ENCODE measurements at regions not wholly inside any gene's neighbourhood (a gene's known extent, or its start where the extent isn't known, plus 50 kb on each side); places are given as distances from the start of the nearest gene placed in this dataset.
A peak's percentile ranks its signal among the peaks of the same experiment; 100 is the strongest.

GRCh38 chr2:156088587-156088986 lies 243.9 kb downstream of the NR4A2 start:
- H3K27ac Mint-ChIP-seq, result peak overlapping the region; percentile 11

GRCh38 chr2:156087875-156088274 lies 244.6 kb downstream of the NR4A2 start:
- H3K27ac Mint-ChIP-seq, result peak overlapping the region; percentile 23
- peaks cover 11% of the 10 kb centered on the region for H3K4me1 Mint-ChIP-seq
- no peak for DNase-seq (ENCODE audit: low spot score in 2 of 2, unreplicated experiment in 2 of 2)
- TF ChIP-seq, protein P1, sequence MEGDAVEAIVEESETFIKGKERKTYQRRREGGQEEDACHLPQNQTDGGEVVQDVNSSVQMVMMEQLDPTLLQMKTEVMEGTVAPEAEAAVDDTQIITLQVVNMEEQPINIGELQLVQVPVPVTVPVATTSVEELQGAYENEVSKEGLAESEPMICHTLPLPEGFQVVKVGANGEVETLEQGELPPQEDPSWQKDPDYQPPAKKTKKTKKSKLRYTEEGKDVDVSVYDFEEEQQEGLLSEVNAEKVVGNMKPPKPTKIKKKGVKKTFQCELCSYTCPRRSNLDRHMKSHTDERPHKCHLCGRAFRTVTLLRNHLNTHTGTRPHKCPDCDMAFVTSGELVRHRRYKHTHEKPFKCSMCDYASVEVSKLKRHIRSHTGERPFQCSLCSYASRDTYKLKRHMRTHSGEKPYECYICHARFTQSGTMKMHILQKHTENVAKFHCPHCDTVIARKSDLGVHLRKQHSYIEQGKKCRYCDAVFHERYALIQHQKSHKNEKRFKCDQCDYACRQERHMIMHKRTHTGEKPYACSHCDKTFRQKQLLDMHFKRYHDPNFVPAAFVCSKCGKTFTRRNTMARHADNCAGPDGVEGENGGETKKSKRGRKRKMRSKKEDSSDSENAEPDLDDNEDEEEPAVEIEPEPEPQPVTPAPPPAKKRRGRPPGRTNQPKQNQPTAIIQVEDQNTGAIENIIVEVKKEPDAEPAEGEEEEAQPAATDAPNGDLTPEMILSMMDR (IDR thresholded peaks at IDR 0.05; ENCODE audit: unreplicated experiment), result no peak
- peaks cover 15% of the 10 kb centered on the region for H3K9me3 Mint-ChIP-seq
- H3K4me3 Mint-ChIP-seq, result no peak overlapping the region
- peaks cover 13% of the 10 kb centered on the region for H3K36me3 Mint-ChIP-seq
- no peaks in the 10 kb centered on the region for H3K27me3 Mint-ChIP-seq (ENCODE audit: low read depth)

More at GRCh38 chr2:156088587-156088986, 243.9 kb downstream of the NR4A2 start:
- peaks cover 6% of the 10 kb centered on the region for H3K36me3 Mint-ChIP-seq
- peaks cover 8% of the 10 kb centered on the region for H3K9me3 Mint-ChIP-seq
- H3K4me3 Mint-ChIP-seq, result no peak overlapping the region
- peaks cover 11% of the 10 kb centered on the region for H3K4me1 Mint-ChIP-seq
- H3K27me3 Mint-ChIP-seq (ENCODE audit: low read depth), result no peaks in the 10 kb centered on the region
- DNase-seq (ENCODE audit: low spot score in 2 of 2, unreplicated experiment in 2 of 2), result no peak
- TF ChIP-seq, protein P1 (IDR thresholded peaks at IDR 0.05; ENCODE audit: unreplicated experiment), result no peak

DNA sequence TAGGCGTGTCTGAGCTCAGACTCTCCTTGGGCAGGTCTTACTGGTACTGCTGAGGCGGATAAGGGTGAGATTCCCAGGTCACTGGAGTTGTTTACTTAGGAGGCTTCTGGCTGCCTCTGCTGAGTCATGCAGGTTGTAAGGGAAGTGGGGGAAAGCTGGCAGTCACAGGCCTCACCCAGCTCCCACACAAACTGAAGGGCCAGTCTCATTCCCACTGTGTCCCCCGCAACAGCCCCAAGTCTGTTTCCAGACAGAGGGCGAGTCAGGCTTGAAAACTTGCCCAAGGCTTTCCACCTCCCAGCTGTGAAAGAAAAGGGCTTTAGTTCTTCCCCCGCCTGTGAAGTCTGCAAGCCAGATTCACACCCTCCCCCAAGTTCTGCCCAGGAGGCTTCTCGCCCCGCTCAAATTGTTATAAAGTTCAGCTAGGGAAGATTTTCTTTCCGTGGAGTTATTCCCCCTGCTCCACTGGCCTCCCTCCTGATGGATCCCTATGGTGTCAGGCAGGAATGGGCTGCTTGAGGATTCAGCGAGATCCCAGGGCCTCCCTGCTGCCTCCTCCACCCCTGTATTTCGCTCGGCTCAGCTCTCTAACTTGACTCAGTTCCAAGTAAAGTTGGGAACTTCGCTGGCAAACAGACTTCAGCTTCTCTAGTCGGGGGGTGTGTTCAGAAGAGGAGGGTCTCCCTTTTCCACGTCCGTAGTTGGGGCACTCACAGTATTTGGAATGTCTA lies 248.6 kb downstream of the NR4A2 start:
- peaks cover 11% of the 10 kb centered on the region for H3K4me1 Mint-ChIP-seq
- H3K36me3 Mint-ChIP-seq, result peaks cover 17% of the 10 kb centered on the region
- H3K4me3 Mint-ChIP-seq, result no peak overlapping the region
- no peak for DNase-seq (ENCODE audit: low spot score in 2 of 2, unreplicated experiment in 2 of 2)
- no peaks in the 10 kb centered on the region for H3K27me3 Mint-ChIP-seq (ENCODE audit: low read depth)
- H3K9me3 Mint-ChIP-seq, result peaks cover 53% of the 10 kb centered on the region
- no peak overlapping the region for H3K27ac Mint-ChIP-seq
- TF ChIP-seq, protein P1 (IDR thresholded peaks at IDR 0.05; ENCODE audit: unreplicated experiment), result no peak

DNA sequence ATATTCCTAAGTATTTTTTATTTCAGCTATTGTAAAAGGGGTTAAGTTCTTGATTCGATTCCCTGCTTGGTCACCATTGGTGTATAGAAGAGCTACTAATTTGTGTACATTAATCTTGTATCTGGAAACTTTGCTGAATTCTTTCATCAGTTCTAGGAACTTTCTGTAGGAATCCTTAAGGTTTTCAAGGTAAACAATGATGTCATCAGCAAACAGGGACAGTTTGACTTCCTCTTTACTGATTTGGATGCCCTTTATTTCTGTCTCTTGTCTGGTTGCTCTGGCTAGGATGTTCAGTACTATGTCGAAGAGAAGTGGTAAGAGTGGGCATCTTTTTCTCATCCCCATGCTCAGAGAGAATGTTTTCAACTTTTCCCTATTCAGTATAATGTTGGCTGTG lies 252.7 kb downstream of the NR4A2 start:
- DNase-seq (ENCODE audit: low spot score in 2 of 2, unreplicated experiment in 2 of 2), result no peak
- Mint-ChIP-seq H3K9me3 (peaks cover 52% of the 10 kb centered on the region), H3K36me3 (peaks cover 15% of the 10 kb centered on the region), H3K27me3 (ENCODE audit: low read depth) (no peaks in the 10 kb centered on the region), H3K4me1 (no peaks in the 10 kb centered on the region), H3K27ac (no peak overlapping the region), H3K4me3 (no peak overlapping the region)
- TF ChIP-seq, protein P1 (IDR thresholded peaks at IDR 0.05; ENCODE audit: unreplicated experiment), result no peak

DNA sequence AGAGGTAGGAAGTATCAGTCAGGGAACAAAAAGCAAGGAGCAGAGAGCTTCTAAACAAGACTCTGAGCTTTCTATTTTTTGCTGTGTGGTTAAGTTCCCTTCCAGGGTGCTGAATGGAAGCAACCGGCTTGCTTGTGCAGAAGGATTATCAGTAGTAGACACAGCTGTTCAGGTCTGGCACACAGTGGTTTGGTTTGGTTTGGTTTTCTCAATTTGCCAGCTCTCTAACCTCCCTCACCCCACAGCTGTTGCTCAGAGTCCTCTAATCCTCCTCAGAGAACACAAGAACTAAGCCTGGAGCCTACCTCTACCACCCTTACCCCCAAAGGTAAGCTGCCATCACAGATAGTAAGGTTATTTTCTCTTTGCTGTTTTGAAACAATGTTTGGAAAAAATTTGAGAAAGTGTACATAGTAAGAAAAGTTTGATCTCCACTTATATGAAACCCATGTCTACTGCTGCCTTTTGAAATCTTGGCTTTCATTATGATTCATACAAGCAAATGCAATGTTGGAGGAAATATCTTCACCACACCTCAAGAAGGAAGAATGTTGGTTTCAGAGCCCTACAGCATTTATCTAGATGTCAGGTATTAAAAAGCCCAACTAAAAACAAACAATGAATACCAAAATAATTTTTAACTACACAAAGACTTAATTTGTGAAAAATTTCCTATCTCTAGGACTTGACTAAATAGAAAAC lies 255.3 kb downstream of the NR4A2 start:
- Mint-ChIP-seq H3K27ac (no peak overlapping the region), H3K9me3 (peaks cover 33% of the 10 kb centered on the region), H3K27me3 (ENCODE audit: low read depth) (no peaks in the 10 kb centered on the region), H3K36me3 (peaks cover 5% of the 10 kb centered on the region), H3K4me1 (no peaks in the 10 kb centered on the region), H3K4me3 (no peak overlapping the region)
- DNase-seq (ENCODE audit: low spot score in 2 of 2, unreplicated experiment in 2 of 2), result no peak
- TF ChIP-seq, protein P1 (IDR thresholded peaks at IDR 0.05; ENCODE audit: unreplicated experiment), result no peak

Data from mesothelial cell of epicardium (in vitro differentiated cells).